HG02981 (cell line): ENCODE measurements at regions not wholly inside any gene's neighbourhood (a gene's known extent, or its start where the extent isn't known, plus 50 kb on each side); places are given as distances from the start of the nearest gene placed in this dataset.
"Not testable (repeated sequence)": the region's sequence is repeated elsewhere in the genome, so short reads cannot be mapped to it uniquely, and the experiment has no call there.

ENCODE experiments used
- ATAC-seq: cut with Tn5 transposase; IDR thresholded peaks from one replicate; pipeline ENCODE4 v1.9.1; 2021; ENCODE audit warnings: mild to moderate bottlenecking, moderate library complexity; ENCODE audit not compliant: unreplicated experiment

GRCh38 chr4:66489783-66490452 is 819.6 kb upstream of the EPHA5 start:
- no peak for ATAC-seq

GRCh38 chr4:66489370-66489769 is 819.1 kb upstream of the EPHA5 start:
- ATAC-seq = no peak

- ATAC-seq = no peak
These were observed 815.8 kb upstream of the EPHA5 start for GRCh38 chr4:66486068-66486467.

GRCh38 chr4:66482186-66482585 is 811.9 kb upstream of the EPHA5 start:
- no peak for ATAC-seq

DNA sequence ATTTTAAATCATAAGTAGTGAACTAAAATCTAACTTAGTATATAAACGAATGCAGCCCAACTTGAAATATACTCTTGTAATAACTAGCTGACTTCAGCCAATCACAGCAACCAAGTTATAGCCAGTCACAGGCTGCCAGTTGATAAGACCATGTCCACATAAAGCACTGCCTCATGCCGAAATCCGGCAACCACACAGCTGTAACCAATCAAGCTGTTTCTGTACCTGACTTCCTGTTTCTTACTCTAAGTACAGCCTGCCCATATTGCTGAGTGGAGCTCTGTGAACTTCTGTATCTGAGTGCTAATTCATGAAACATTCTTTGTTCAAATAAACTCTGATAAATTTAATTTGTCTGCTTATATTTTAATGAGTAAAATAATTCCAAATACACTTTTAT is 805.3 kb upstream of the EPHA5 start:
- ATAC-seq = no peak

DNA sequence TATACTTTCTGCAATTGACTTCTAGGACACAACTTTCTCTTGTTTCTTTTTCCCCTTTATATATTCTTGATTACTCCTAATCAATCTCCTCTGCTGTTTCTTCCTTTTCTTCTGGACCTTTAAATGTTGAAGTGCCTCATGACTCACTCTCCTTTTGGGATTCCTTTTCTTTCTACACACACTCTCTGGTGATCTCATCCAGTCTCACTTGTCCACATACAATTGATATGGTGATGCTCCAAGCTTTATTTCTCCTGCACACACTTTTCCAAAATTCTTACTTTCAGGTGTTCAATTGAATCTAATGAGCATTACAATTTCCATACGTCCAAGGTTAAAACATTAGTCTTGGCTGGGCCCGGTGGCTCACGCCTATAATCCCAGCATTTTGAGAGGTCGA is 794.8 kb upstream of the EPHA5 start:
- no peak for ATAC-seq

- not testable (repeated sequence) for ATAC-seq
These were observed 792.6 kb upstream of the EPHA5 start for GRCh38 chr4:66462890-66463289.

- ATAC-seq = no peak
These were observed 781.5 kb upstream of the EPHA5 start for GRCh38 chr4:66451741-66452140.

DNA sequence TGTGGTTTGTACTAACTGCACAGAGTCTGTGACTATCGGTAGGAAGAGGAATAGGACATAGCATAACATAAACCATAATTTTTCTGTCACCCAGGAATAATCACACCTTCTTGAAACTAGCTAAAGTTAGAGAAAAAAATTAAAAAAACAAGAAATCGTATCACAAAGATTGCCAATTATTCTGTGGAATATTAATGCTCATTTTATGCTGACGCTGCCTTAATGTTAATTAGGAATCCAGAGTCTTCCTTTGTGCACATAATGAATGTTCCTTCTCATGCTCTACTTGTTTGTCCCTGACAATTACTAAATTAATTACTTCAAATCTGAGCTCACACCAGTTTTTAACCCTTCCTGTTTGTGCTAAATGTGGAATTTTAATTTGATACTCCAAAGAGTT is 772.7 kb upstream of the EPHA5 start:
- no peak for ATAC-seq

DNA sequence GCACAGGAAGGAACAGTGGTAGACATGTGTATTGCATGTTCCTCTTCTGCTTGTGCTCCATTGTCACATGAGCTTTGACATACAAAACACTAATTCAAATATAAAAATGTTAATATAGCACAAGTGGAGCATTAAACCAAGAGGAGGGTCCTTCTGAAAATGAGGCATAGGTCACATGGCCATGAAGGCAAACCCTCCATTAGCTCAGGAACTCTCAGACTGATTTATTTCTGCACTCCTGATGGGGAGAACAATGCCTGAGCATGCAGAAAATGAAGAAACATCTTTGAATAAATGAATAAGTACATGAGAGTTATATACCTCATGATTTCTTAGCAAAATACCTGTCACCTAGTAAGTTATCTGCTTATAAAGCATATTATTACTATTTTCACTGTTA is 769.2 kb upstream of the EPHA5 start:
- ATAC-seq = no peak

GRCh38 chr4:66433706-66434105 is 763.4 kb upstream of the EPHA5 start:
- no peak for ATAC-seq

DNA sequence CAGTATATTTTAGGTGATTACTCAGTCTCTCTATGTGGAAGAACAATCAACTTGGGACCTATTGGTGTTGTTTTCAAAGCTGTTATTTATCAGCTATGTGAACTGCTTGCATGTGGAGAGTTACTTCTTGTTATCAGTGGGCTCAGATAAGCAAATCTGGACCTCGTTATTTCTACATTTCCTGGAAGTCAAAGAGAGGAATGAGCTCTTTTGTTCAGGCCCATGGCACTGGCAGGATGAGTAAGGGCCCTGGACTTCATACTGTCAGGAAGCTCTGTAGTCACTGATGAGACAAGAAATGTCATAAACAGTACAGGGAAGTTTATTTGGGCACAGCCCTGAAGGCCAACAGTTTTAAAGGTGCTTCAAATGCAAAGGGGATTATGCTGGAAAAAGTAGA is 760.6 kb upstream of the EPHA5 start:
- ATAC-seq = no peak

DNA sequence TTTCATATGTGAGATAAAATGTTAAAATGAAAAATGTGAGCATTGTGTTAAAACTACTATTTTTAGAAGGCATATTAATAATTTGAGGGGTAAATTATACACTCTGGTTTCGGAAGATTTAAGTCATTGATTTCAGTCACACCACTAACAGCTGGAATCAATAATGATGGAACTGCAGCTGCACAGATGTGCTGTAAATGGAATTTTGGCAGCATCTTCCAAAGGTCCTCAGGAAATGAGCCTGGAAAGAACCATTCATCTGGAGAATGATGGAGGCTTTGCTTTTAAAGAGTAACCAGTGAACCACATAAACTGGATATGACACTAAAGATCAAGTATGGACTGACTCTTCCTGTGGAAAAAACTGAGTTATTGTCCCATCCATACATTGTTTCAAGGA is 759.0 kb upstream of the EPHA5 start:
- ATAC-seq = no peak

DNA sequence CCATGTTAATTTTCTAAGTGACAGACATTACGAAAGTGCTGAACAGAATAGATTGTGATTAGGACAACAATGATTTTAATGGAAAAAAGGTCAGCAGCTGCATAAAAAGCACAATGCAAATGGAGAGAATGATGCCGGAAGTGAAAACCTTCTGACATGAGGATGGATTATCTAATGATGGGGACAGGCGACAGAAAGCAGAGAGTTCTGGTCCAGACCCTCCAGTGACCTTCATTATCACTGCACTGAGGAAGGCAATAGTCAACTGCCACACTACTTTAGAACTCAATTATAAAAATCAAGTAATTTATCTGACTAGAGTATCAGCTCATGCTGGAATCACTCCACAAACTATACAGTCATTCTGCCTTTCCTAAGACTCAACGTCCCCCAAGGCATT is 746.1 kb upstream of the EPHA5 start:
- ATAC-seq = no peak

- no peak for ATAC-seq
These were observed 733.9 kb upstream of the EPHA5 start for GRCh38 chr4:66404141-66404540.

GRCh38 chr4:66376921-66377320 is 706.6 kb upstream of the EPHA5 start:
- no peak for ATAC-seq

DNA sequence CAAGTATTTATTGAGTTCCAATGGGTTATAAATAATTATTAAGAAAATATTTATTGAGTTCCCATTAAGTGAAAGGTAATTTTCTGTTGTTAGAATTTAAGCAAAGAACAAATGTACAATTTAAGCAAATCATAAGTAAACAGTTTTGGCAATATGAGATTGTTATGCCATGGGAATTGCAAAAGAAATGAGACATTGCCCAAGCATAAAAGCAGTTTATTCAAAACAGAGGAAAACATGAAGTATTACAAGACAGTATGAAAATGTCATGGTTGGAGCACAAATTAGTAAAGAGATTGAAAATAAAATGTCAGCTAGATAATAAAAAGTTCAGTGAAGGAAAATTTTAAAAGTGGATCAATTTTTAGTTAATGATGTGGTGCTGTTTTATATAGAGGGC is 706.1 kb upstream of the EPHA5 start:
- ATAC-seq = no peak

DNA sequence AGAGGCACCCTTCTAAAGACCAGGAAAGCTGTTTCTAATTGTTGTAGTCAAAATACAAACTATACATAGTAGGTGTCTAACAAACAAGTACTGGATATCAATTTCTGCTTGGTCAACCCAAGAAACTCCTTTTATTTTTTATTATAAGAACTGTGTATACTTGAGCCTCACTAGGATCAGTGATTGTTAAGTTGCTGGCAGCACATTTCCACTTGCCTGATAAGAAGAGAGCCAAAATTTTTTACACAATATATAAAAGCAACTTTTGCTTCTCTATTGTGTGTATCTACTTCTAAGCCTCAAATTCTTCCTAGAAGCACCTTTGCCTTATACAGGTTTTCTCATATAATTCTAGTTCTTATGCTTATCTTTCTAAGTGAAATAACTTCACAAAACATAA is 703.0 kb upstream of the EPHA5 start:
- no peak for ATAC-seq

DNA sequence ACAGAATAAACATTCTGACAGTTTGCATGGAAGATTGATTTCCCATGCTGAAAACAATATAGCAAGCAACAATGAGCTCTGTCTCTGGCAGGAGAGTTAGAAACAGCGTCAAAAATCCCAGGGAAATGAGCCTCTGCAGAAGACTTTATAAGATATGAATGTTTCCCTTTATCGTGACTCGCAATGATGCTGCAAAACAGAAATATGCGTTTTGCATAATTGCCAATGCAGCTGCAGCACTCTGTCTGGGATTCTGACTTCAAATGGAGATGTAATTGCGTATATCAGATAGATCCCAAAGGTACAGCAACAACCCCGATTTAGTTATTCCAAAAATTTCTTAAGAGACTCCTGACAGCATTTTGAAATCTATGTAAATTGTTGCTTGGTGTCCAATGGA is 702.4 kb upstream of the EPHA5 start:
- no peak for ATAC-seq

DNA sequence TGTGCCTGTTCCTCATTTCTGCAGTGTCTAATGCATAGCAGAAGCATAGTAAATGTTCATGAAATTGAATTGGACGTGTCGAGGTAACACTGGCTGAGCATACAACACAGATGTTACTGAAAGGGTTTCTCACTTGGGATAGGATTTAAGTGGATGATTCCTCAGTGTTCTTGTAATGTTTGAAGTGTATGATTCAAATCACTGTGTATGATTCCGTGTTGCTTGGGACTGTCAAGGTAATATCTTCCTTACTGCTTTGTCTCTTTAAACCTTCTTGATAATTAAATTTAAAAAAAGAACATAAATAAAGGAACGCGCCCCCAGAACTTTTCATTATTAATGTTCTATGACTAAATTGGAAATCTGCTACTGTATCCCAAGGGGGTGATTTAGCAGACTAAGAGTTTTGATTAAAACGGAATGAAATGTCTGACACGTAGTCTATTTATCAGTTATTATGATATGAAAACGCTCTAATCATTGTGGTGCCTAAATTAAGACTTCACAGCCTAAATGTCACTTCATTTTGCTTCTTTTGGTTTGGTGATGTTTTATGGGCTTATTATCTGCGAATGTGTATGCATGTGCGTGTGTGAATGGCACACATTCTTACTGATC is 696.9 kb upstream of the EPHA5 start:
- no peak for ATAC-seq

DNA sequence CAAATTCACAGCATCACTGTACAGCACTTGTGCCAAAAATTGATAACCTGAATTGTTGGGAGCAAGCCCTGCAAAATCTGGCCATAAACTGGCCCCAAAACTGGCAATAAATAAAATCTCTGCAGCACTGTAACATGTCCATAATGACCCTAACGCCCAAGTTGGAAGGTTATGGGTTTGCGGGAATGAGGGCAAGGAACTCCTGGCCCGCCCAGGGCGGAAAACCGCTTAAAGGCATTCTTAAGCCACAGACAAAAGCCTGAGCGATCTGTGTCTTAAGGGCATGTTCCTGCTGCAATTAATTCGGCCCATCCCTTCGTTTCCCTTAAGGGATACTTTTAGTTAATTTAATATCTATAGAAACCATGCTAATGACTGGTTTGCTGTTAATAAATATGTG is 690.1 kb upstream of the EPHA5 start:
- ATAC-seq = not testable (repeated sequence)

DNA sequence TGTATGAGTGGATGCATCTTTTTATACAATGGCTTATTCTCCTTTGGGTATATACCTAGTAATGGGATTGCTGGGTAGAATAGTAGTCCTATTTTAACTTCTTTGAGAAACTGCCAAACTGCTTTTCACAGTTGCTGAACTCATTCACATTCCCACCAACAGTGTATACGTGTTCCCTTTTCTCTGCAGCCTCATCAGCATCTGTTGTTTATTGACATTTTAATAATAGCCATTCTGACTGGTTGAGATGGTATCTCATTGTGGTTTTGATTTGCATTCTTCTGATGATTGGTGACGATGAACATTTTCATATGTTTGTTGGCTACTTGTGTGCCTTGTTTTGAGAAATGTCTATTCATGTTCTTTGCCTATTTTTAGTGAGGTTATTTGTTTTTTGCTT is 687.0 kb upstream of the EPHA5 start:
- ATAC-seq = no peak

GRCh38 chr4:66355328-66355727 is 685.0 kb upstream of the EPHA5 start:
- no peak for ATAC-seq
